HG02571 (cell line): ENCODE measurements at regions not wholly inside any gene's neighbourhood (a gene's known extent, or its start where the extent isn't known, plus 50 kb on each side); places are given as distances from the start of the nearest gene placed in this dataset.

ENCODE experiments used
- ATAC-seq: cut with Tn5 transposase; IDR thresholded peaks from one replicate; pipeline ENCODE4 v1.9.1; 2021; ENCODE audit warnings: mild to moderate bottlenecking, moderate library complexity; ENCODE audit not compliant: unreplicated experiment

- no peak for ATAC-seq
Observed at GRCh38 chr12:68449196-68449595, 117.0 kb upstream of the MDM1 start.

GRCh38 chr12:68450947-68451260, 118.7 kb upstream of the MDM1 start:
- no peak for ATAC-seq

GRCh38 chr12:68451261-68452077, 119.3 kb upstream of the MDM1 start:
- peak; percentile 61 for ATAC-seq

GRCh38 chr12:68452078-68452715, 120.0 kb upstream of the MDM1 start:
- ATAC-seq: no peak

GRCh38 chr12:68453278-68453677, 121.1 kb upstream of the MDM1 start:
- no peak for ATAC-seq

DNA sequence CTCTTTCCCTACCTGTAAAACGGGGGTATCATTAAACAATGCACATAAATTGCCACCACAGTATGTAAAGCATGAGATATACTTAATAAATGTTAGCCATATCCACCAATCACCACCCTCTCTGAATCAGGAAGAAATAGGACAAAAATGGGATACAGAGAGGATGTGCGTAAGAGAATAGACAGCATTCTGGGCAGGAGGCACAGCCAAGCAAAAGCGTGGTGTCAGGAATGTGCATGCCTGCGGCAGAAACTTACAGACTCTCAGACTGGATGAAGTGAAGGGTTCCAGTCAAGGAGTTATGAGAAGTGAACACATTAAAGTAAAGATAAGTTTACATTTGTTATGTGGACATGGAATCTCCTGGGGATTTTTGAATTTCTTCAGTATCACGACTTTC, 121.7 kb upstream of the MDM1 start:
- ATAC-seq: no peak

DNA sequence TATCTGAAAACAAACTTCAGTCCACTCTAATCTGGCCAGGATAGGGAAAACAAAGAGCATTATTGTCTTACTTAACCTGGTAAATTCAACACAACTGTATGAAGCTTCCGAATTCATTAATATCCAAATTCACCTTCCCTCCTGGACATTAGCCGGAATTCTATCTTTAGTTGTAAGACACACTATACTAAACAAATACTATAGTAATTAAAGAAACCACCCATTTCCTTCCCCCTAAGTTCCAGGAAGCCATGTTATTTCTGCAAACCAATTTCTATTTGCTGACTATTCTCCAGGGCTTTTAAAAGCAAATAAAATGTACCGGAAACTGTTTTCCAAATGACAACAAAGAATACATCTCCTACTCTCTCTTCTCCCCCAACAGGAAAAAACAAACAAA, 122.7 kb upstream of the MDM1 start:
- ATAC-seq: no peak

DNA sequence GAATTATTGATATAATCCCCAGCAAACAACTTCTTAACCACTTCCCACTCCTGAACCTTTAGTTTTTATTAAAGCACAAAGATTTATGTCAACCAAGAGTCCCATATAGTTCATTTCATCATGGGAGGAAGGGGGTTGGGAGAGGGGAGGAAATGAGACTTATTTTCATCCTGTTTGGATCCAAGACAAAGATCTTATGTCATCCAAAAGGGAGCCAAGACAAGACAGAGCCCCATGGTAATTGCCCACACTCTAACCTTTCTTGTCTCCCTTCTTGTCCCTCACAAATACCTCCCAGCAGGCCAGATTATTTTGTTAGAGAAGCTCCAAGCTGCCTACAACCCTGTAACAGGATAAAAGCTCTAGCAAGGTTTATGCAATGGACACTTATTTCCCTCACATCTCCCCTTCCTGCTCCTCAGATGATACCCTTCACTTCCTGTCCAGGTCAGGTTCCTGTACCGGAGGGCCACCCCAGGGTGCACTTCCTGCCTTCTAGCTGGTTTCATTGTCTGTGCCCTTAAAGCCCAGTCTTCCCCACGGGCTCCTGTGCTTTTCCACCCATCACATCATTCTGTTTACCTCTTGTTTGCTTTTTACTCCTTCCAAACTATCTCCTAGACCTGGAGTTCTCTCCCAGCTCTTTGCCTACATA, 123.7 kb upstream of the MDM1 start:
- ATAC-seq: no peak

- ATAC-seq: no peak
Observed at GRCh38 chr12:68458866-68459265, 126.7 kb upstream of the MDM1 start.

DNA sequence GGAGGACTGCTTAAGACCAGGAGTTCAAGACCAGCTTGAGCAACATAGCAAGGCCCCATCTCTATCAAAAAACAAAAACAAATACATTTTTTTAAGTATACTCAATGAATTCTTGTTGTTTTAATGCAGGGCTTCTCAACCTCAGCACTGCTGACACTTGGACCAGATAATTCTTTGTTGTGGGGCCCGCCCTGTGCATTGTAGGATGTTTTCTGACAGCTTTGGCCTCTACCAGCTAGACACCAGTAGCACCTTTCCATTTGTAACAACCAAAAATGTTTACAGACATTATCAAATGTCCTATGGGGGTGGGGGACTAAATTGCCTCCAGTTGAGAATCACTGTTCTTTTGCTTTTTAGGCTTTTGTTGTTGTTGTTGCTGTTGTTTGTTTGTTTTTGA, 128.1 kb upstream of the MDM1 start:
- ATAC-seq: no peak

GRCh38 chr12:68461645-68462044, 129.5 kb upstream of the MDM1 start:
- ATAC-seq: no peak

DNA sequence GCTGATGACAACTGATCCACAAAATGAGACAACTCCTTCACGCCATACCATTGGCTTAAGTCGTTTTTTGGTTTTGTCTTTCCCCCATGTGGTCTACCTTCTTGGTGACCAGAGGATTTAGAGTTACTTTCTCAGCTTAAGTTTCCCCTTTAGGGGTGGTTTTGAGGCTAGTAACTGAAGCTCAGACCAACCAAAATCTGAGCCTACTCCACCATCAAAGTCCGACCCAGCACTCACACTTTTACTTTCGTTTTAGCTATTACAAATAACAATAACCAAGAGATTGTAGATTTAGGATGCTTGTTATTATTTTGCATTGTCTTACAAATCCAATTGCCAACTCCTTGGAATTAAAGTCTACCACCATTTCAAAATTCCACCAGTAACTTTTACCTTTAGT, 130.6 kb upstream of the MDM1 start:
- no peak for ATAC-seq

GRCh38 chr12:68465227-68465626, 133.1 kb upstream of the MDM1 start:
- ATAC-seq: no peak

GRCh38 chr12:68467514-68467913, 135.4 kb upstream of the MDM1 start:
- no peak for ATAC-seq

DNA sequence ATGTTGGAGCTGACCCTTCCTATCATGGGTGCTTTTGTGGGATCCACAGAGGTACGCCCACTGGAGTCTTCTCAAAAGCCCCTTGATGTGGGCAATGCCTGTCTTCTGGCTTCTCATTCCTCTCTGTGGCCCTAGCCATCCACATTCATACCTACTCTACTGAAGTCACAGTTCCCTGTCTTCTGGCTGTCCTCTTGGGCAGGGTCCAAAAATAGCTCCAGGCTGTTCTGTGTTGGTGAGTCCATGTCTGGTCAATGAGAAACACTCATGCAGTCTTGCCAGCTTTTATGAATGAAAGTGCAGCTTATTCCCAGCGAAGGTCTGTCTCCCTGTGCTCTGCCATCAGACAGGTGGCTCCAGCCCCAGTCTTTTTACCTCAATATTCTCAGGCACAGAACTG, 135.9 kb upstream of the MDM1 start:
- ATAC-seq: no peak

DNA sequence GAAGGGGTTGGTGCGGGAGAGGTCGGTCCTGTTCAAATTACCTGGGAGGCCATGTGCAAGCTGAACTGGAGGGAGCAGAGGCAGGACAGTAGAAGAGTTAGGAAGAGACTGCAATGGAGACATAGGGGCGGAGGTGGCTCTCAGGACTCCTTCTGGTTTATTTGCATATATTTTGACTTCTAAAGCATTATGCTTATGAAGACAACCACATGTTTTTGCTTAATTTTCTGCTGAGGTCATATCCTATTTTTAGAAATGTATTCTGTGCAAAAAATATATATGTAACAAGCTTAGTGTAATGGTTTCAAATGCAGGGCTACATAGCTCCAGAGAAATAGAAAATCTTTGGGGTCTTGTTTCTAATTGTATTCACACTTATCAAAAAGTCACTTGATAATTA, 137.0 kb upstream of the MDM1 start:
- no peak for ATAC-seq

DNA sequence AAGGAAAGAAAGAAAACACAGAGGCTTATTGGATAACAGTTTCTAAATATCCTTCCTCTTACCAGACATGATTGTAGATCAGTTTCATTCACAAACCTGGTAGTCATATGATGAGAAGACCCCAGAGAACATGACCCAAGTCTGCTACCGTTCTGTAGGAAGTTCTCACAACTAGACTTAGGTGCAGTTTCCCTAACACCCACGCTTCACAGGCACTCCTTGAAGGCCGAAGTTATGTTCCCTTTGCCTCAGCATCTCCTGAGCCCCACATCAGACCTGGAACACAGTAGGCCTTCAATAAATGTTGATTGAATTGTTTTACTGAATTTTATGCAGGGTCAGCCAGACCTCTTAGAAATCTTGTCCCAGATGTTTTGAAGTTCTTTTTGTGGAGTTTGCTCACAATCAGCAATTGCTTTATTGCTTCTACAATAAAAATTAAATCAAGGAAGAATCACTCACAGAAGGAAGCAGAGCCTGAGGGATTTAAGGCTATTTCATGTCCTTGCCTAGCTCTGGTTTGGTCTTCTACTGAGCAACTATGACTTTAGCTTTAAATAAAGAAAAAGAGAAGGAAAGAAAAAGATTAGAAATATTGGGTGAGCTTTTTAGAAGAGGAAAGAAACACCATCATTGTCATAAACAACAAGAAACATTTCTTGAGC, 138.6 kb upstream of the MDM1 start:
- ATAC-seq: no peak

DNA sequence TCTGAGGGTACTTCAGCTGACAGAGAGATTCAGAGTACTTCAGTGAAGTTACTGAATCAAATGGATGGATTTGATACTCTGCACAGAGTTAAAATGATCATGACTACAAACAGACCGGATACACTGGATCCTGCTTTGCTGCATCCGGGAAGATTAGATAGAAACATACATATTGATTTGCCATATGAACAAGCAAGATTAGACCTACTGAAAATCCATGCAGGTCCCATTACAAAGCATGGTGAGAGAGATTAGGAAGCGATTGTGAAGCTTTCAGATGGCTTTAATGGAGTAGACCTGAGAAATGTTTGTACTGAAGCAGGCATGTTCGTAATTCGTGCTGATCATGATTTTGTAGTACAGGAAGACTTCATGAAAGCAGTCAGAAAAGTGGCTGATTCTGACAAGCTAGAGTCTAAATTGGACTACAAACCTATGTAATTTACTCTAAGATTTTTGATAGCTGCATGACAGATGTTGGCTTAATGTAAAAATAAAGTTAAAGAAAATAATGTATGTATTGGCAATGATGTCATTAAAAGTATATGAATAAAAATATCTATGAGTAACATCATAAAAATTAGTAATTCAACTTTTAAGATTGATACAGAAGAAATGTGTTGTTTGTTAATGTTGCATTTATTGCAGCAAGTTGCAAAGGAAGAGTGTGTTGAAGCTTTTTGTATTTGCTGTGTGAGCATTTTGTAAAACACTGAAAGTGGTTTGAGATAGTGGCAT, 136.1 kb upstream of the RAP1B start:
- no peak for ATAC-seq

GRCh38 chr12:68476794-68477193, 133.9 kb upstream of the RAP1B start:
- ATAC-seq: no peak

- no peak for ATAC-seq
Observed at GRCh38 chr12:68477261-68477772, 133.4 kb upstream of the RAP1B start.

- ATAC-seq: no peak
Observed at GRCh38 chr12:68477906-68478305, 132.8 kb upstream of the RAP1B start.
